GF-D8 (cell line): ENCODE measurements at regions not wholly inside any gene's neighbourhood (a gene's known extent, or its start where the extent isn't known, plus 50 kb on each side); places are given as distances from the start of the nearest gene placed in this dataset.

ENCODE experiments used
- DNase-seq: peaks from one replicate; lab custom pipeline; 2025; lab: John Stamatoyannopoulos, UW

DNA sequence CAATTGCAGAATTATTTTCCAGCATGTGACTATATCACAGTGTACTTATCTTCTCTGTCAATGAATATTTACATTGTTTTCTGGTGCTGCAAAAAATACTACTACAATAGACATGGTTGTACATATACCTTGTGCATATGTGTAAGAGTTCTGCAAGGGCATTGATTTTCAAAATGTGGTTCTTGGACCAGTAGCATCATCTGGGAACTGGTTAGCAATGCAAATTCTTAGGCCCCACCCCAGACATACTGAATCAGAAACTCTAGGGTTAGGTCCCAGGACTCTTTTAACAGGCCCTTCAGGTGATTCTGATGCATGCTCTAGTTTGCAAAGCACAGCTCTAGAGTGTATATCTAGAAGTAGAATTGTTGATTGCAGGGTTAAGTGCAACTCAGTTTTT, 292.3 kb downstream of the ZNF621 start:
- no peak for DNase-seq

DNA sequence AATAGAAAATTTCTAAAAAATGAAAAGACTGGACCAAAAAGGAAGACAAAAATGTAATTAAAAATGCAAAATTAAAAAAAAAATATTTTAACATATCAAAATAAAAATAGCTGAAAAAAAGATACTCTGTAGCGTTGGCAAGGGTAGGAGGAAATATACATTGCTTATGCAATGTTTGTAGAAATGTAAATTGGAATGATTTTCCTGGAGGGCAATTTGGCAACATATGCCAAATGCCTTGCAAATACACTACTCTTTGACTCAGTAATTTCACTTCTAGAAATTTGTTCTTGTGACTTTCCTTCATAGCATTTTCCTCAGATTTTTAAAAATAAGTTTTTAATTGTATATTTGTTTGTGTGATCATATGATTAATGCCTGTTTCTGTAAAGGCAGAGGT, 296.6 kb downstream of the ZNF621 start:
- no peak for DNase-seq

GRCh38 chr3:40827226-40827625, 302.5 kb downstream of the ZNF621 start:
- no peak for DNase-seq

GRCh38 chr3:40827942-40828688, 303.4 kb downstream of the ZNF621 start:
- DNase-seq, result no peak

DNA sequence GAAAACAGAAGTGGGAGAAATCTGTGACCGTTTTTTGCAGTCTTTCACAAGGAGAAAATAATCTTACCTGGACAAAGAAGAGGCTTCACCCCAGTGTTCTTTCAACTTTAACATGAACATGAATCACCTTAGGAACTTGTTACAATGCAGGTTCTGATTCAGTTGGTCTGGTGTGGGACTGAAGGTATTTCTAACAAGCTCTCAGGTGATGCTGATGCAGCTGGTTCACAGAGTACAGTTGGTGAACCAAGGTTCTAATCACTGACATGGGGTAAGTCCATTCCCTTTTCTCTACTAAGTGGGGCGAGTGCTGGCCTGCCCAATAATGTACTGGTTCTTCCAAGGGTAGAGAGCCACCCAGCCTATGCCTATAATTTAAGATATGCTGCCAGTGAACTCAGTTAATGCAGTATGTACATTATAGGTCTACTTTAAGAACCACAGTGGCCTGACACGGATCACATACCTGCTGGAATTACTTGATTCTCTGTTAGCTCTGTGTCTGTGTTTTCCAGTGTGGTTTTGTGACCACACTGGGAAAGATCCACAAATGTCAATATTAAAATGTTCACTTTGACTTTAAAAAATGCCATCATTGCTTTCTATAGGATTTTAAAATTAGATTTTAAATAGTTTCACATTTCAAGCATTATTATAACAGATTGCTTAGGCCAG, 304.1 kb downstream of the ZNF621 start:
- DNase-seq, result no peak

GRCh38 chr3:40829876-40830275, 305.1 kb downstream of the ZNF621 start:
- no peak for DNase-seq

DNA sequence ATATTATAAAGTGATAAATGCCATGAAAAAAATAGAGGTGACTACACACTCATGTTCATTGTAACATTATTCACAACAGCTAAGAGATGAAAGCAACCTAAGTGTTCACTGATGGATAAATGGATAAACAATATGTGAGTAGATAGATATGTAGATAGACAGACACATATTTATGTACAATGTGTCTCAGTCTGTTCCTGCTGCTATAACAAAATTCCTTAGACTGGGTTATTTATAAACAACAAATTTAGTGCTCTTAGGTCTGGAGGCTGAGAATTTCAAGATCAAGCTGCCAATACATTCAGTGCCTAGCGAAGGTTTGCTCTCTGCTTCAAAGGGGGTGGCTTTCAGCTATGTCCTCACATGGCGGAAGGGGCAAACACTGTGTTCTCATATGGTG, 312.5 kb downstream of the ZNF621 start:
- no peak for DNase-seq

GRCh38 chr3:40841131-40841530, 316.4 kb downstream of the ZNF621 start:
- no peak for DNase-seq

- no peak for DNase-seq
Observed at GRCh38 chr3:40841570-40842109, 316.9 kb downstream of the ZNF621 start.

DNA sequence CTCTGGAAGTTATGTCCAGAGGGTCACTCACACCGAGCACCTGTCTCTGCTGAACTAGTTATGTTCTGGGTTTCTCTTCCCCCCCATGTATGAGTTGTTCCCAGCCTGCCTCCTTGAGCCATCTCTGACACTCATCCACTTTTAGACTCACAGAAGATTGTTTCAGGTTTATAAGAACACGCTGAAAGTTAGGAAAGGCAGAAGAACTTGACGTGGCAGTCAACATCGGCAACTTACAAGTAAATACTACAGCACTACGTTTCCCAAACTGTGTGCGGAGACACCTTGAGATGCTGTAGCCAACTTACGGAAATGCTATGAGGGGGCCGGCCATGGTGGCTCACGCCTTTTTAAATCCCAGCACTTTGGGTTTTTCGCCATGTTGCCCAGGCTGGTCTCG, 318.0 kb downstream of the ZNF621 start:
- no peak for DNase-seq

DNA sequence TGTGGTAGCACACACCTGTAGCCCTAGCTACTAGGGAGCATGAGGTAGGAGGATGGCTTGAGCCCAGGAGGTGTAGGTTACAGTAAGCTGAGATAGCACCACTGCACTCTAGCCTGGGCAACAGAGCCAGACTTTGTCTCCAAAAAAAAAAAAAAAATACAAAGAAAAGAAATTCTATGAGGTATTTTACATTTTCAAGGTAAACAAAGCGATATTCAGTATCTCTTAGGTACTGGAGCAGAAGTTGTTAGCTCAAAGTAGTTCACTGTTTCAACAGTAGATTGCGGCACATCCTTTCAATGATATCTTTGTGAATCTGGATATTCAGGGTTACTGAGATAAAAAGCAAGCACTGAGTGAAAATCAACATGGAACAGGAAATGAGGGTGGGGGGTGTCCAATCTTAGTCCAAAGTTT, 318.5 kb downstream of the ZNF621 start:
- no peak for DNase-seq

DNA sequence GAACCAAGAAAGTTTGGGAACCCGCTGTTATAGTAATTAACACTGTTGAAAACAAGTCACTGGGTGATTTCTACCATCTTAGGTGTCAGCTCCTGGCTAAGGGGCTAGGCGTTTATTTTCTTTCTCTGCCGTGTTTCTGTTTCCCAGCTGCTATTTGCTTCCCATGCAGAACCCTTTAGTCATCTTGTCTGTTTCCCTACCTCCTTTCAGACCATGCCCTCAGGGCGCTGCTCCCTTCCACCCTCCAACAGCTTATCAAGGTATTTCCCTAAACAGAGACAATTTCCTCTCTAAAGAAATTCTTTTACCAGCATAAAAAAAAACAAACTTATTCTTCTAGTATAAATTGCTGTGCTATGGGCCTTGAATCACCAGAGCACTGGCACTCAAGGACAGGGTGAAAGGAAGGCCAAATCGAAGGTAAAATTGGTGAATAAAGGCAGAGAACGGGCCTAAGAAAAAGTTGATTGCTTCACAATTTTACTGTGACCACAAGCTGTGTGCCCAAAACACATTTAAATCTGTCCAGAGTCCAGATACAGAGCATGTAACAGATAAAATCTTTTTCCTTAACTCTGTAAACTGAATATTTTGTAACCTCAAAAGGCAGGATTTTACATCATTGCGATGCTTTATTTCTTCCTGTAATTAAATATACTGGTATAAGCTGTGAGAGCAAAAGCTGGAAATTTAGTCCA, 319.2 kb downstream of the ZNF621 start:
- no peak for DNase-seq

DNA sequence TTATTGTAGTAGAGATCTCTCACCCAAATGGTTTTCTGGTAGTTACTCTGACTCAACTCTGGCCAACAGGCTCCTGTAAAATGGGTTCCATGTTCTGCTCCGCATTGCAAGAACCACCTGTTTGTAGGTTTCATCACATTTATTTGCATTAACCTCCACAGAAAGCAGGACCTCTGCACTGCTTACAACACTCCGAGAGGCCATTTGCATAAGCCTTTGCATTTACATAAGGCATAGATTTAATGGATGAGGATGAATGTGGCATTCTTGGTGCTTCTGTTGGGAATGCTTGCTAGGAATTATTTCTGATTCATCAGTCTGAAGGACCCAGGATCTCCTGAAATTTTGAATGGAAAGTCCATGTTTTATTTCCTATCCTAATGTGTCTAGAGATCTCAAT, 320.1 kb downstream of the ZNF621 start:
- no peak for DNase-seq

DNA sequence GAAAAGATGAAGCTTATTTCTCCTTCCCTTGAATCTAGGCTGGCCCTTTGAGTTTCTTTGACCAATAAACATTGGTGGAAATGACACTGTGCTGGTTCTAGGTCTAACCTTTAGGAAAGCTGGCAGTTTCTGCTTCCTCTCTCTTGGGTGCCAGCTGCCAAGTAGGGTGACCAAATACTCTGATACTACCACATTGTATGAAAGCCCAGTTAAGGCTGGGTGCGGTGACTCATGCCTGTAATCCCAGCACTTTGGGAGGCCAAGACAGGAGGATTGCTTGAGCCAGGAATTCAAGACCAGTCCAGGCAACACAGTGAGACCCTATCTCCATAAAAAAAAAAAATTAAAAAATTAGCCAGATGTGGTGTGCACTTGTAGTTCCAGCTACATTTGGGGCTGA, 320.7 kb downstream of the ZNF621 start:
- no peak for DNase-seq

- no peak for DNase-seq
Observed at GRCh38 chr3:40845916-40846315, 321.2 kb downstream of the ZNF621 start.

DNA sequence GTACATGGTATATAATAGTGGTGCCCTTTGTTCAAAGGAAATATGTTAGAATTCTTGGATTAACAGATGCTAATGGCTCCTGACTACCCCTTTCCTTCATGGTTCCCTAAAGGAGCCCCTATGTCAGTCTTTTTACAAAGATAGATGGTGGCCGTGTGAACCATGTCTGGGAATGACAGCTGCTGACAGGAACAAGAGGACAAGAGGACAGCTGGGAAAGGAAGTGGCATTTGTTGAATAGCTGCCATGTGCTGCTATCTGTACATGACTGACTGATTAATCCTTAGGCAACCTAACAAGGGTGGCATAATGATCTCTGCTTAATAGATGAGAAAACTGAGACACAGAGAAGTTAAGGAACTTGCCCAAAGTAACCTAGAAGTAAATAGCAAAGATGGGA, 321.7 kb downstream of the ZNF621 start:
- no peak for DNase-seq

DNA sequence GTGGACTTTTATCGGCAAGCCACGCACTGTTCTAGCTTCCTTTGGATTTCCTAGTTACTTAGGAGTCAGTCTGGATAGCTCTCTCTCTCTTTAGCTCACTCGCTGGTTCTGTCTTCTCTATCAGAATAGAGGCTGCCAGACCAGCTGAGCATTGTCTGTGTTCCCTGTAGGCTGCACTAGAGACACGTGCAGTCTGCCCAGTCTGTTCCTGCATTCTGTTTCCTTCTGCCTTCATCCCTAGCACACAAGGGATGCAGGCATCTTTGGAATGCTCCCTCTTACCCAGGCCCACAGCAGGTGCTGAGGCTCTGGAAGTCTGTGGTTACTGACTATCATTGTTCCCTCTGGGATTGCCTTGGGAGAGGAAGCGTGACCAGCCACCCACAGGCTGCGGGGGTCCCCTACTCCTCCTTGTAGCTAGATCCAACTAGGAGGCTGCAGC, 322.8 kb downstream of the ZNF621 start:
- DNase-seq, result no peak

DNA sequence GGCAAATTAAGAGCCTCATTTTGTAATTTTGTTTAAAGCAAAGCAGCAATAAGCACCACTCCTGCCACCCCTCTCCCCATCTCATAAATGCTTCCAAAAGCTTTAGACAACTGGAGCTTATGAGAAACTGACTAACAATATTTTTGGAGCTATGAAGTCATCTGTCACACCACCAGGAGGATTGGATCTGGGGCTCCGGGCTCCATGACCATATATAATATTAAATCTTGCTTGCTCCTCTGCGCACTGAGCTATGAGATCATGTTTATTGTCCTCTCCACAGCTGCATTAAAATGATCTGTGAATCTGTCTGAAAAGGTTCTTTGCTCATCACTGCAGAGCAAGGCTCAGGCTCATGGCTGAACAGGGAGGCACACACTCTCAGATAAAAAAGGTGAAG, 323.7 kb downstream of the ZNF621 start:
- DNase-seq, result no peak

GRCh38 chr3:40850861-40851260, 326.1 kb downstream of the ZNF621 start:
- no peak for DNase-seq

GRCh38 chr3:40851836-40852235, 327.1 kb downstream of the ZNF621 start:
- no peak for DNase-seq

DNA sequence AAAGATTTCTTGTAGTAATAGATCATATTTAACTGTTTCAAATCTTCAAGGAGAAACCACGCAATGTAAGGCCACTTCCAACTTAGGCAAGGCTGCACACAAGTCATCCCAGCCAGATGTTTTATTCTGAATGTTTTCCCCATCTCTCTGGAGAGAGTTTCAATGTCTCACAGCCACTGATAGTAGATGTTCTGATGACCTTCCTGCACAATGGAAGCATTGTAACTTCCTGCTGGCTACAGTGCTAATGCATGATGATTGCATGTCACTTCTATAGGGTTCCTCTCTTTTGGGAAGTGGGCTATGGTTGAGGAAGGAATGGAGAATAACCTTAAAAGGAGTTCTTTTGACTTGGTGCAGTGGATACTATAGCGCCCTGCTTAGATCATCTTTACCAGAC, 328.0 kb downstream of the ZNF621 start:
- DNase-seq, result no peak

DNA sequence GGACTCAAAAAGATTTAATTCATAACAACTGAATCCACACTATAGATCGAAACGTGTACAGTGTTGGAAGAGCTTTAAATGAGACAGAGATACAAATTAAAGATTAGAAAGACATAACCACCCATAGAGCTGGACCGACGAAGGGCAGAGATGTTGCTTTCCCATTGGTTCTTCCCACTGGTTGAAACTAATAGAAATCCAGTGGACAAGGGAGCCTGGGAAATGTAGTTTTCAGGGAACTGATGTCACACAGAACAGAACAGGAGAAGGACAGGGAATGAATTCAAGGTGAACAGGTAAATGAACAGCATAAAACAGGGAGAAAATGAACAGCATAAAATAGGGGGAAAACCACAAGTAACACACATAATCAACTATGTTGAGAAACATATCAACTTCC, 328.7 kb downstream of the ZNF621 start:
- no peak for DNase-seq

DNA sequence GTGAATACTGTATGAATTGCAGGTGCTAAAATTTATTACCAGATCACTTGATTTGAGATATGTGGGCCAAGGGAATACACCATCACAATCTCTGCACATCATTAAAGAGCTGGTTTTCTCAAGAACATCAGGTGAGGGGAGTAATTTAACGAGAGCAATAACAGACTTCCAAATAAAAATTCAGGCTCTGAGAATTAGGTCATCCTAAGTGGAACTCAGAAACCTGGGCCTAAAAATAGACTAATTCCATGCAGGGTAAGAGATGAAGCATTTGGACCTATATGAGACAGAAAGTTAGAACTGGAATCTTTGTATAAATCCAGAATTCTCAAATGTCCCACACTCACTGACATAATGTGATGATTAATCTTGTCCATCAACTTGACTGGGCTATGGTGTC, 331.1 kb downstream of the ZNF621 start:
- no peak for DNase-seq
